GM21529 (cell line): ENCODE measurements at regions not wholly inside any gene's neighbourhood (a gene's known extent, or its start where the extent isn't known, plus 50 kb on each side); places are given as distances from the start of the nearest gene placed in this dataset.
"Not testable (repeated sequence)": the region's sequence is repeated elsewhere in the genome, so short reads cannot be mapped to it uniquely, and the experiment has no call there.

Experiments used
- ATAC-seq: cut with Tn5 transposase; IDR thresholded peaks from one replicate; pipeline ENCODE4 v1.9.1; 2021; ENCODE audit not compliant: unreplicated experiment

GRCh38 chr3:173217127-173217526 lies 76.1 kb upstream of the SPATA16 start:
- ATAC-seq, result no peak

- no peak for ATAC-seq
Measured at GRCh38 chr3:173216063-173216462, 75.0 kb upstream of the SPATA16 start.

- no peak for ATAC-seq
Measured at GRCh38 chr3:173214576-173214975, 73.5 kb upstream of the SPATA16 start.

GRCh38 chr3:173199568-173199967 lies 58.5 kb upstream of the SPATA16 start:
- no peak for ATAC-seq

GRCh38 chr3:173194868-173195267 lies 53.8 kb upstream of the SPATA16 start:
- not testable (repeated sequence) for ATAC-seq

GRCh38 chr3:173191611-173192010 lies 50.6 kb upstream of the SPATA16 start:
- no peak for ATAC-seq
